K562 (cell line): ENCODE measurements at regions not wholly inside any gene's neighbourhood (a gene's known extent, or its start where the extent isn't known, plus 50 kb on each side); places are given as distances from the start of the nearest gene placed in this dataset.
A peak's percentile ranks its signal among the peaks of the same experiment; 100 is the strongest.

Experiments
- ATAC-seq: fragments of 200-7000 bp; cut with Tn5 transposase; 3 replicates; pipeline ENCODE4 v1.9.1; 2020; ENCODE audit warnings: moderate library complexity
- BruUV-seq: library from RNA; stranded (reverse); fragments of 400-500 nt; replicated peaks from 2 replicates; lab custom pipeline; 2021; lab: Mats Ljungman, UMichigan
- CTCF ChIA-PET: fragments of 300-600 bp; formaldehyde crosslinking; extraction: SDS; loops from one replicate; lab custom pipeline; 2021; ENCODE audit warnings: low intra/inter-chr PET ratio; lab: Yijun Ruan, JAX
- POLR2A ChIA-PET: fragments of 300-600, 350-650 bp; sonication (Branson Sonifier 250); formaldehyde crosslinking; extraction: SDS; loops from one replicate; lab custom pipeline; 2021; ENCODE audit warnings: antibody characterized with exemption, inconsistent platforms; lab: Yijun Ruan, JAX
- DNase-seq, 4 experiments: peaks; one replicate each; pipeline versions ENCODE4 v3.0.0 to v3.0.0-alpha.2; 2011 to 2018; ENCODE audit warnings: low spot score in 3 of 4, mixed read lengths in 3 of 4; ENCODE audit errors: extremely low read depth in 1 of 4
- FAIRE-seq: peaks from 2 replicates; lab custom pipeline; 2011; peaks lifted over from hg19 to GRCh38; lab: Jason Lieb, UNC
- H2AFZ ChIP-seq: 2 replicates; pipeline ENCODE4 v1.6.0; 2011; ENCODE audit warnings: low read depth, low read length, control low read depth, inconsistent platforms
- H3K27ac ChIP-seq: fragments of 200-600 bp; 3 replicates; pipeline ENCODE4 v1.8.0; 2011; ENCODE audit warnings: low read depth, mild to moderate bottlenecking, control low read depth, inconsistent platforms, low read length, moderate library complexity, mixed read lengths; ENCODE audit errors: extremely low read depth
- H3K27me3 ChIP-seq, 2 experiments: fragments of 300-600 bp in 1 of 2; 2 replicates in 1 of 2; 3 replicates in 1 of 2; pipeline versions ENCODE4 v1.6.0 to v1.8.0; 2011; ENCODE audit warnings: inconsistent platforms in 2 of 2, low read length in 2 of 2, mild to moderate bottlenecking in 1 of 2, mixed read lengths in 1 of 2, moderate library complexity in 1 of 2; ENCODE audit not compliant: control insufficient read depth in 2 of 2, insufficient read depth in 2 of 2
- H3K36me3 ChIP-seq: fragments of 300-600 bp; 3 replicates; pipeline ENCODE4 v1.8.0; 2011; ENCODE audit warnings: mild to moderate bottlenecking, low read length, inconsistent platforms; ENCODE audit not compliant: control insufficient read depth, insufficient read depth
- H3K4me1 ChIP-seq, 2 experiments: fragments of 200-600 bp in 1 of 2; replicated peaks in 1 of 2; 2 replicates in 1 of 2; 3 replicates in 1 of 2; pipeline versions ENCODE4 v1.5.1 to v1.8.0; 2011; ENCODE audit warnings: inconsistent platforms in 2 of 2, low read length in 2 of 2, mild to moderate bottlenecking in 1 of 2, mixed read lengths in 1 of 2, moderate library complexity in 1 of 2; ENCODE audit not compliant: control insufficient read depth in 2 of 2, insufficient read depth in 2 of 2
- H3K4me2 ChIP-seq: 2 replicates; pipeline ENCODE4 v1.6.1; 2011; ENCODE audit warnings: low read length, control low read depth, inconsistent platforms, mixed read lengths; ENCODE audit not compliant: insufficient read depth
- H3K4me3 ChIP-seq: fragments of 200-600 bp; sonication (generic), shearing (Covaris generic); 2 replicates; pipeline ENCODE4 v1.5.1; 2016; ENCODE audit warnings: control low read depth, inconsistent platforms
- H3K79me2 ChIP-seq: fragments of 200-600 bp; 3 replicates; pipeline ENCODE4 v1.8.0; 2011; ENCODE audit warnings: low read length, inconsistent platforms; ENCODE audit not compliant: control insufficient read depth, insufficient read depth
- H3K9ac ChIP-seq, 2 experiments: 2 replicates each; pipeline versions ENCODE4 v1.6.0 to v1.6.1; 2011; ENCODE audit warnings: low read depth in 2 of 2, low read length in 2 of 2, control low read depth in 1 of 2, inconsistent platforms in 1 of 2, mild to moderate bottlenecking in 1 of 2, mixed read lengths in 1 of 2; ENCODE audit not compliant: insufficient read depth in 1 of 2
- H3K9me1 ChIP-seq: one replicate; pipeline ENCODE4 v1.6.0; 2011; ENCODE audit warnings: inconsistent platforms, mild to moderate bottlenecking, low read length, moderate library complexity; ENCODE audit not compliant: control insufficient read depth, insufficient read depth
- H3K9me3 ChIP-seq: replicated peaks from 2 replicates; pipeline ENCODE4 v1.5.1; 2011; ENCODE audit warnings: low read depth, low read length, inconsistent platforms; ENCODE audit not compliant: control insufficient read depth, insufficient read depth
- H4K20me1 ChIP-seq: replicated peaks from 2 replicates; pipeline ENCODE4 v1.6.1; 2011; ENCODE audit warnings: low read length, inconsistent platforms, mixed read lengths; ENCODE audit not compliant: control insufficient read depth, insufficient read depth
- CBX5 ChIP-seq: IDR thresholded peaks from 2 replicates; pipeline ENCODE4 v1.6.1; 2014; ENCODE audit warnings: low read depth, borderline replicate concordance
- DACH1 ChIP-seq: fragments of 450-650 bp; IDR thresholded peaks from 2 replicates; pipeline ENCODE4 v1.6.1; 2018; ENCODE audit not compliant: partially characterized antibody
- ESRRA ChIP-seq: fragments of 450-650 bp; IDR thresholded peaks from 2 replicates; pipeline ENCODE4 v1.6.1; 2014; ENCODE audit warnings: low read depth, mild to moderate bottlenecking, moderate library complexity, borderline replicate concordance
- KAT8 ChIP-seq: fragments of 450-650 bp; IDR thresholded peaks from 2 replicates; pipeline ENCODE4 v1.6.1; 2016; ENCODE audit warnings: low read depth, mild to moderate bottlenecking
- KDM1A ChIP-seq, 2 experiments: fragments of 450-650 bp; IDR thresholded peaks; 2 replicates each; pipeline ENCODE4 v1.6.1; 2016; ENCODE audit warnings: mild to moderate bottlenecking in 2 of 2
- PHF8 ChIP-seq: fragments of 200-600 bp; sonication (generic); IDR thresholded peaks from 2 replicates; pipeline ENCODE4 v1.6.1; 2012; ENCODE audit warnings: mixed run types, mild to moderate bottlenecking, inconsistent platforms, low read length, moderate library complexity, borderline replicate concordance
- RFX1 ChIP-seq: fragments of 450-650 bp; IDR thresholded peaks from 2 replicates; pipeline ENCODE4 v1.6.1; 2016; ENCODE audit warnings: mild to moderate bottlenecking, moderate library complexity
- SLC30A9 ChIP-seq: fragments of 250-450 bp; sonication (Bioruptor Pico); IDR thresholded peaks from 2 replicates; pipeline ENCODE4 v1.8.0; 2022; ENCODE audit warnings: mild to moderate bottlenecking, moderate library complexity
- ZKSCAN8 ChIP-seq: fragments of 200-800 bp; sonication (Bioruptor generic); IDR thresholded peaks from 2 replicates; pipeline ENCODE4 v1.6.1; 2016; ENCODE audit warnings: missing genetic modification characterization, missing compliant biosample characterization
- ZNF217 ChIP-seq: sonication (generic); formaldehyde crosslinking; IDR thresholded peaks from 2 replicates; pipeline ENCODE4 v1.8.0; 2022; ENCODE audit warnings: mild to moderate bottlenecking, missing genetic modification reagents
- ZNF408 ChIP-seq: fragments of 250-450 bp; sonication (Bioruptor Pico); IDR thresholded peaks from 2 replicates; pipeline ENCODE4 v1.4.0; 2020; ENCODE audit warnings: low read depth, mild to moderate bottlenecking, moderate library complexity
- WGBS: fragments of 100-300 bp; shearing (Covaris generic); methylation state at CpG from one replicate; pipeline ENCODE4 v1.1.6; 2016; ENCODE audit warnings: low coverage, mixed read lengths; ENCODE audit not compliant: insufficient coverage; ENCODE audit errors: missing lambda C conversion rate; 5-methylcytosine and 5-hydroxymethylcytosine counted together
- in situ Hi-C: fragments of 300-500 bp; cut with MboI; formaldehyde crosslinking; loops from 4 replicates; pipeline ENCODE4 v1.15.0; 2018; ENCODE audit warnings: inconsistent platforms, mixed read lengths
- intact Hi-C: fragments of 100-400 bp; cut with micrococcal nuclease; formaldehyde crosslinking; loops from 2 replicates; pipeline ENCODE4 v1.14.2; 2022
- TF ChIP-seq, protein P1 (sequence below): sonication (generic); formaldehyde crosslinking; IDR thresholded peaks from 2 replicates; pipeline ENCODE4 v1.8.0; 2023; ENCODE audit warnings: mild to moderate bottlenecking, missing genetic modification reagents
- TF ChIP-seq, protein P2 (sequence below): fragments of 450-650 bp; IDR thresholded peaks from 2 replicates; pipeline ENCODE4 v1.6.1; 2016; ENCODE audit warnings: borderline replicate concordance

DNA sequence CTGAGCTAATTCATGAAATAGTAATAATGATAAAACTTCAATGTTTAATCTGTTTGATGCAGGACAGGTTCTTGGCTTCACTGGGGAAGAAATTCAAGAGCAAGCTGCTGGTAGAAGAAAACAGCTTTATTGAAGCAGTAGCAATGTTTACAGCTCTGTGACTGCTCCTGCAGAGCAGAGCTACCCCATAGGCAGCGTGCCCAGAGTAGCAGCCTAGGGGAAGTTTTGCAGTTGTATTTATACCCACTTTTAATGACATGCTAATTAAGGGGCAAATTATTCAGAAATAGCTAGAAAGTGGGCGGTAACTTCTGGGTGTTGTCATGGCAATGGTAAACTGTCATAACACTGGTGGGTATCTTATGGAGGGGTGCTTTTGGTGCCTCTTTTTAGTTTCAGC lies 518.0 kb downstream of the RFPL4B start:
- CTCF ChIA-PET, result no interaction called here
- H3K79me2 ChIP-seq, result no peaks in the 10 kb centered on the region
- in situ Hi-C loops, result no loop called here
- H3K9me1 ChIP-seq, result no peaks in the 10 kb centered on the region
- no peaks in the 10 kb centered on the region for H4K20me1 ChIP-seq
- no TSS peak for BruUV-seq
- no peak for TF ChIP-seq CBX5
- TF ChIP-seq, protein P1, sequence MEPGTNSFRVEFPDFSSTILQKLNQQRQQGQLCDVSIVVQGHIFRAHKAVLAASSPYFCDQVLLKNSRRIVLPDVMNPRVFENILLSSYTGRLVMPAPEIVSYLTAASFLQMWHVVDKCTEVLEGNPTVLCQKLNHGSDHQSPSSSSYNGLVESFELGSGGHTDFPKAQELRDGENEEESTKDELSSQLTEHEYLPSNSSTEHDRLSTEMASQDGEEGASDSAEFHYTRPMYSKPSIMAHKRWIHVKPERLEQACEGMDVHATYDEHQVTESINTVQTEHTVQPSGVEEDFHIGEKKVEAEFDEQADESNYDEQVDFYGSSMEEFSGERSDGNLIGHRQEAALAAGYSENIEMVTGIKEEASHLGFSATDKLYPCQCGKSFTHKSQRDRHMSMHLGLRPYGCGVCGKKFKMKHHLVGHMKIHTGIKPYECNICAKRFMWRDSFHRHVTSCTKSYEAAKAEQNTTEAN (CRISPR knock-in tag), result no peak
- TF ChIP-seq RFX1, result peak; percentile 50
- no peak for TF ChIP-seq DACH1
- TF ChIP-seq ZNF408 (CRISPR knock-in tag), result no peak
- TF ChIP-seq, all 486 proteins: peak for 1
- Histone ChIP-seq H3K9ac (no peak overlapping the region), H3K36me3 (no peaks in the 10 kb centered on the region), H3K27me3 (no peaks in the 10 kb centered on the region), H2AFZ (no peak overlapping the region), H3K4me1 (no peaks in the 10 kb centered on the region), H3K4me3 (no peak overlapping the region), H3K27ac (no peak overlapping the region), H3K4me2 (no peak overlapping the region), H3K9me3 (no peaks in the 10 kb centered on the region)
- intact Hi-C loops, result no loop called here
- POLR2A ChIA-PET, result no interaction called here
- DNase-seq (no peak), FAIRE-seq (no peak), ATAC-seq (no peak)
- 4% methylated on average over 2 of the region's 2 CpGs for WGBS

DNA sequence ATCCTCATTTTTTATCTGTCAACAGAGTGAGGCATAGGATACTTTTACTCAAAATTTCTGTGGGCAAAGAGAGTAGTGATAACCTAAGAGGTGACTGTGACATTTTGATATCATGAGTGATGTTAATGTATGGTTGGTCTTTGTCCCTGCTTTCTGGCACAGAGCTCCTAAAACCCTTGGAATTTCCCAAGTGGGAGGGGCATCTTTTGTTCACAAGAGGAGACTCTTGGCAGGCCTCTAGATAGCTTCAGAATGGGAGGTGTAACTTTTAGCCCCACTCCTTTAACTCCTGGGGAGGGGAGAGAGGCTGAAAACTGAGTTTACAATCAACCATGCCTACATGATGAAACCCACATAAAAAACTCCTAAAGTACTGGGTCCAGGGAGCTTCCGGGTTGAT lies 527.8 kb downstream of the RFPL4B start:
- WGBS, result 8% methylated on average over 1 of the region's 1 CpG
- FAIRE-seq, result no peak
- no peak overlapping the region for H3K27ac ChIP-seq
- BruUV-seq, result no TSS peak
- H4K20me1 ChIP-seq, result no peaks in the 10 kb centered on the region
- DNase-seq, result no peak
- no peak overlapping the region for H2AFZ ChIP-seq
- peaks cover 0 to 3% of the 10 kb centered on the region in 2 experiments; a peak in 2 of 5 replicates for H3K4me1 ChIP-seq
- no peaks in the 10 kb centered on the region for H3K36me3 ChIP-seq
- H3K9me1 ChIP-seq, result no peaks in the 10 kb centered on the region
- no peak overlapping the region for H3K4me3 ChIP-seq
- no peaks in the 10 kb centered on the region for H3K27me3 ChIP-seq
- in situ Hi-C loops, result loop anchor here (25.0 kb wide), 1 partner anchor 1037 kb away; no protein-coding TSS in a partner anchor
- POLR2A ChIA-PET, result no interaction called here
- H3K9me3 ChIP-seq, result no peaks in the 10 kb centered on the region
- H3K79me2 ChIP-seq, result no peaks in the 10 kb centered on the region
- CTCF ChIA-PET, result interaction anchor here (0.6 kb wide), 1 partner anchor 800 kb away, joined by 6 read pairs; no protein-coding TSS in a partner anchor
- H3K4me2 ChIP-seq, result no peak overlapping the region
- no peak overlapping the region for H3K9ac ChIP-seq
- no peak for ATAC-seq
- intact Hi-C loops, result loop anchor here (5.0 to 10.0 kb wide), 2 partner anchors 310 to 982 kb away; partner anchors contain the start of gene MARCKS
- TF ChIP-seq KAT8 (no peak), KDM1A (IDR thresholded peaks at IDR 0.05) (no peak), ESRRA (no peak), PHF8 (no peak), SLC30A9 (CRISPR knock-in tag) (no peak), ZKSCAN8 (no peak), ZNF217 (CRISPR knock-in tag) (no peak)
- TF ChIP-seq, protein P2, sequence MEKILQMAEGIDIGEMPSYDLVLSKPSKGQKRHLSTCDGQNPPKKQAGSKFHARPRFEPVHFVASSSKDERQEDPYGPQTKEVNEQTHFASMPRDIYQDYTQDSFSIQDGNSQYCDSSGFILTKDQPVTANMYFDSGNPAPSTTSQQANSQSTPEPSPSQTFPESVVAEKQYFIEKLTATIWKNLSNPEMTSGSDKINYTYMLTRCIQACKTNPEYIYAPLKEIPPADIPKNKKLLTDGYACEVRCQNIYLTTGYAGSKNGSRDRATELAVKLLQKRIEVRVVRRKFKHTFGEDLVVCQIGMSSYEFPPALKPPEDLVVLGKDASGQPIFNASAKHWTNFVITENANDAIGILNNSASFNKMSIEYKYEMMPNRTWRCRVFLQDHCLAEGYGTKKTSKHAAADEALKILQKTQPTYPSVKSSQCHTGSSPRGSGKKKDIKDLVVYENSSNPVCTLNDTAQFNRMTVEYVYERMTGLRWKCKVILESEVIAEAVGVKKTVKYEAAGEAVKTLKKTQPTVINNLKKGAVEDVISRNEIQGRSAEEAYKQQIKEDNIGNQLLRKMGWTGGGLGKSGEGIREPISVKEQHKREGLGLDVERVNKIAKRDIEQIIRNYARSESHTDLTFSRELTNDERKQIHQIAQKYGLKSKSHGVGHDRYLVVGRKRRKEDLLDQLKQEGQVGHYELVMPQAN, result no peak
